Natural killer cell (primary cell): ENCODE measurements at regions not wholly inside any gene's neighbourhood (a gene's known extent, or its start where the extent isn't known, plus 50 kb on each side); places are given as distances from the start of the nearest gene placed in this dataset.

Experiments used
- ATAC-seq, 3 donors: fragments of 150-1000 bp in 2 of 3; fragments of 200-7000 bp in 1 of 3; cut with Tn5 transposase; 1 replicate in 1 of 3; 2 replicates in 2 of 3; pipeline ENCODE4 v1.10.0; 2021; ENCODE audit warnings: mild to moderate bottlenecking in 2 of 3, moderate library complexity in 2 of 3
- DNase-seq, 2 donors: peaks; one replicate each; pipeline versions ENCODE4 v3.0.0 to v3.0.0-alpha.2; 2013 to 2021; ENCODE audit warnings: mixed read lengths in 1 of 2
- H3K27ac ChIP-seq: one replicate; pipeline ENCODE4 v1.5.1; 2013; ENCODE audit warnings: mild to moderate bottlenecking, low read length
- H3K27me3 ChIP-seq: one replicate; pipeline ENCODE4 v1.6.1; 2013; ENCODE audit warnings: low read length; ENCODE audit not compliant: control insufficient read depth, insufficient read depth
- H3K36me3 ChIP-seq: one replicate; pipeline ENCODE4 v1.6.1; 2013; ENCODE audit warnings: low read length; ENCODE audit not compliant: control insufficient read depth, insufficient read depth
- H3K4me1 ChIP-seq: one replicate; pipeline ENCODE4 v1.6.1; 2013; ENCODE audit warnings: low read length; ENCODE audit not compliant: control insufficient read depth, insufficient read depth
- H3K4me3 ChIP-seq: one replicate; pipeline ENCODE4 v1.5.1; 2013; ENCODE audit warnings: low read length
- H3K9me3 ChIP-seq: one replicate; pipeline ENCODE4 v1.6.1; 2013; ENCODE audit warnings: low read length; ENCODE audit not compliant: control insufficient read depth, insufficient read depth
- H3K27ac Mint-ChIP-seq, 2 donors: one replicate each; pipeline ENCODE4 v1.8.0; 2022; ENCODE audit warnings: mild to moderate bottlenecking in 2 of 2, mixed read lengths in 2 of 2, moderate library complexity in 1 of 2
- H3K27me3 Mint-ChIP-seq, 2 donors: one replicate each; pipeline ENCODE4 v1.8.0; 2022; ENCODE audit warnings: low read depth in 2 of 2, mixed read lengths in 2 of 2
- H3K36me3 Mint-ChIP-seq: one replicate; pipeline ENCODE4 v1.8.0; 2022; ENCODE audit warnings: mixed read lengths
- H3K4me1 Mint-ChIP-seq, 2 donors: one replicate each; pipeline ENCODE4 v1.8.0; 2022; ENCODE audit warnings: mixed read lengths in 2 of 2
- H3K4me3 Mint-ChIP-seq: one replicate; pipeline ENCODE4 v1.8.0; 2022; ENCODE audit warnings: mild to moderate bottlenecking, moderate library complexity, mixed read lengths
- H3K9me3 Mint-ChIP-seq, 2 donors: one replicate each; pipeline ENCODE4 v1.8.0; 2022; ENCODE audit warnings: mixed read lengths in 2 of 2
- WGBS: methylation state at CpG from one replicate; pipeline ENCODE4 v1.1.7; 2013; ENCODE audit warnings: missing lambda C conversion rate; ENCODE audit not compliant: insufficient coverage; 5-methylcytosine and 5-hydroxymethylcytosine counted together
- intact Hi-C: fragments of 100-400 bp; cut with micrococcal nuclease; formaldehyde crosslinking; loops from one replicate; pipeline ENCODE4 v1.14.2; 2022
- TF ChIP-seq, protein P1 (sequence below): fragments of 200-600 bp; IDR thresholded peaks from one replicate; pipeline ENCODE4 v1.8.0; 2022; ENCODE audit warnings: antibody characterized with exemption

DNA sequence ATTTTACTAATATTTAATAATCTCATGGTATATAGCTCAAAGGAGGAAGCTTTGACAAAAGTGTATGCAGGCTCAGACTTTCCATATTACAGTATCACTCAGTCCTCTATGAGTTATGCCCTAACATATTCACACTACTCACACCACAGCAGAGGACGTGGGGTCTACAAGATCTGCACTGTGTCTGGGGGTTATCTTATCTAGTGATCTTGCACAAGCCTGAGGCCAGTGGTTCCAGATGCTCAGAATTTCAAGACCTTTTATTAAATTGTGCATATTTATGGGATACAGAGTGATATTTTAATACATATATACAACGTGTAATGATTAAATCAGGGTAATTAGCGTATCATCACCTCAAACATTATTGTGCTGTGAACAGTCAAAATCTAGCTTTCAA, 933.1 kb downstream of the SQOR start:
- Histone ChIP-seq H3K27me3 (no peaks in the 10 kb centered on the region), H3K27ac (no peak overlapping the region), H3K4me1 (no peaks in the 10 kb centered on the region), H3K4me3 (no peak overlapping the region), H3K36me3 (no peaks in the 10 kb centered on the region), H3K9me3 (peaks cover 8% of the 10 kb centered on the region)
- DNase-seq = no peak
- no CpG with 5 or more reads among the region's 3 CpGs for WGBS
- no peak overlapping the region for H3K4me3 Mint-ChIP-seq
- TF ChIP-seq, protein P1, sequence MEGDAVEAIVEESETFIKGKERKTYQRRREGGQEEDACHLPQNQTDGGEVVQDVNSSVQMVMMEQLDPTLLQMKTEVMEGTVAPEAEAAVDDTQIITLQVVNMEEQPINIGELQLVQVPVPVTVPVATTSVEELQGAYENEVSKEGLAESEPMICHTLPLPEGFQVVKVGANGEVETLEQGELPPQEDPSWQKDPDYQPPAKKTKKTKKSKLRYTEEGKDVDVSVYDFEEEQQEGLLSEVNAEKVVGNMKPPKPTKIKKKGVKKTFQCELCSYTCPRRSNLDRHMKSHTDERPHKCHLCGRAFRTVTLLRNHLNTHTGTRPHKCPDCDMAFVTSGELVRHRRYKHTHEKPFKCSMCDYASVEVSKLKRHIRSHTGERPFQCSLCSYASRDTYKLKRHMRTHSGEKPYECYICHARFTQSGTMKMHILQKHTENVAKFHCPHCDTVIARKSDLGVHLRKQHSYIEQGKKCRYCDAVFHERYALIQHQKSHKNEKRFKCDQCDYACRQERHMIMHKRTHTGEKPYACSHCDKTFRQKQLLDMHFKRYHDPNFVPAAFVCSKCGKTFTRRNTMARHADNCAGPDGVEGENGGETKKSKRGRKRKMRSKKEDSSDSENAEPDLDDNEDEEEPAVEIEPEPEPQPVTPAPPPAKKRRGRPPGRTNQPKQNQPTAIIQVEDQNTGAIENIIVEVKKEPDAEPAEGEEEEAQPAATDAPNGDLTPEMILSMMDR = no peak
- no peaks in the 10 kb centered on the region for H3K27me3 Mint-ChIP-seq
- H3K27ac Mint-ChIP-seq = no peak overlapping the region
- intact Hi-C loops = no loop called here
- ATAC-seq = no peak
- no peaks in the 10 kb centered on the region for H3K36me3 Mint-ChIP-seq
- H3K4me1 Mint-ChIP-seq = no peaks in the 10 kb centered on the region
- peaks cover 9 to 10% of the 10 kb centered on the region in 2 donors for H3K9me3 Mint-ChIP-seq

DNA sequence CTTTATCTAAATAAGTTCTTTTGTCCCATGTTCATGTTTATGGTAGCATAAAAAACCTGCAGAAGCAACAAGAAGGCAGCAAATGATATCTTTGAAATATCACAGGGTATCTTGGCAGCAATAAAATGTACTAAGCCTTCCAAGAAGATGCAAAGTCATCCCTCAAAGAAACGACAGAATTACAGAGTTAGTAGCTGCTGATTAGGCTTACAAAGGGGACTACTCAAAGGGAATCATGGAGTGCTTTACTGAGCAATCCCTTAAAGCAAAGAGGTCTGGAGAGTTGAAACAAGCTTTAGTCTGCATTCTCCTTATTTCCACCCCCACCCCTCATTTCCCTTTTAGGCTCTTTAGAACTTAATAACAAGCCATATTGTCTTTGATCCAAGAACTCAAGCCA, 935.0 kb downstream of the SQOR start:
- intact Hi-C loops = no loop called here
- Histone ChIP-seq H3K27ac (no peak overlapping the region), H3K4me3 (no peak overlapping the region), H3K27me3 (no peaks in the 10 kb centered on the region), H3K4me1 (no peaks in the 10 kb centered on the region), H3K9me3 (peaks cover 8% of the 10 kb centered on the region), H3K36me3 (no peaks in the 10 kb centered on the region)
- Mint-ChIP-seq H3K4me3 (no peak overlapping the region), H3K9me3 (peaks cover 8 to 11% of the 10 kb centered on the region in 2 donors), H3K27ac (no peak overlapping the region), H3K36me3 (peaks cover 3% of the 10 kb centered on the region), H3K4me1 (no peaks in the 10 kb centered on the region), H3K27me3 (no peaks in the 10 kb centered on the region)
- ATAC-seq (no peak), DNase-seq (no peak)
- TF ChIP-seq, protein P1 = no peak
- WGBS = 43% methylated on average over 1 of the region's 1 CpG

DNA sequence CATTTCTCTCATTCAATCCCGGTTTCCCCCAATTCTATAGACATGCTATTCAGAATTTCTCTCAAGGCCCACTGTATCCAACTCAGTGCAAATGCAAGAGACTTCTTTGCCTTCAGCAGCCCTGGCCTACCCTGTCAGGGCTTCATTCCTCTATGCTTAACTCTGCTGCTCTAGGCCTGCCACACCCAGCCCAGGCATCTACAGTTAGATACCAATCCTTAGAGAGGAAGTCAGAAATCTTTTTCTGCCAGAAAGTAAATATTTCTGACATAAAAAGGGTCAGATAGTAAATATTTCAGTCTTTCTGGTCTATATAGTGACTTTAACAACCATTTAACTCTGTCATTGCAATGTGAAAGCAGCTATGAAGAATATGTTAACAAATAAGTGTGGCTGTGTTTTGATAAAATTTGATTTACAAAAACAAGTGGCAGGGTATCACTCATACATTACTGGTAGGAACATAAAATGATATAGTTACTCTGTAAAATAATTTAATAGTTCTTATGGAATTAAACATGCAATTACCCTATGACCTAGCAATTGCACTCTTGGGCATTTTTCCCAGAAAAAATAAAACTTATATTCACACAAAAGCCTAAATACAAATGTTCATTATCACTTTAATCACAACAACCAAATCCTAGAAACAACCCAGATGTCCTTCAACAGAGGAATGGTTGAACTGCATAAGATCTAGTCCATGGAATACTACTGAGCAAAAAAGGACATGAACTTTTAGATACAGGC, 942.0 kb downstream of the SQOR start:
- Histone ChIP-seq H3K9me3 (peaks cover 4% of the 10 kb centered on the region), H3K4me3 (no peak overlapping the region), H3K4me1 (no peaks in the 10 kb centered on the region), H3K36me3 (no peaks in the 10 kb centered on the region), H3K27ac (no peak overlapping the region), H3K27me3 (no peaks in the 10 kb centered on the region)
- DNase-seq (no peak), ATAC-seq (no peak)
- Mint-ChIP-seq H3K36me3 (peaks cover 6% of the 10 kb centered on the region), H3K4me1 (no peaks in the 10 kb centered on the region), H3K9me3 (peaks cover 23 to 28% of the 10 kb centered on the region in 2 donors), H3K4me3 (no peak overlapping the region), H3K27me3 (no peaks in the 10 kb centered on the region), H3K27ac (no peak overlapping the region)
- WGBS = 56% methylated on average over 1 of the region's 1 CpG
- intact Hi-C loops = no loop called here
- TF ChIP-seq, protein P1 = no peak

DNA sequence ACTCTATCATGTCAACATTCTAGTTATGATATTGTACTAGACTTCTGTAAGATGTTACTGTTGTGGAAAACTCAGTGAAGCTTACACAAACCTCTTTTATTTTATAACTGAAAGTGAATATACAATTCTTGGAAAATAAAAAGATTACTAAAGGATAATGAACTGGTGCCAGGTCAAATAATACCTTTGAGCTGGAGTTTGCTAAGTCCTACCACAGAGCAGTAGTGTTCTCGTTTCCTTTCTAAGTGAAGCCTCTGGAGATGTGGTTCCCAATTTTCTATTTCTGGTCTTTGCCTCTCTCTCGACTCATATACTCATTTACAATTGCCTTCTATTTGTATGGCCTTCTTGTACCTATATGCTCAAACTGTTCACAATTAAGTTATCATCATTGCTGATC, 942.9 kb downstream of the SQOR start:
- ATAC-seq (no peak), DNase-seq (no peak)
- intact Hi-C loops = no loop called here
- H3K36me3 Mint-ChIP-seq = peaks cover 6% of the 10 kb centered on the region
- Histone ChIP-seq H3K4me3 (no peak overlapping the region), H3K36me3 (no peaks in the 10 kb centered on the region), H3K4me1 (no peaks in the 10 kb centered on the region), H3K9me3 (peaks cover 4% of the 10 kb centered on the region), H3K27ac (no peak overlapping the region), H3K27me3 (no peaks in the 10 kb centered on the region)
- H3K4me1 Mint-ChIP-seq = no peaks in the 10 kb centered on the region
- H3K27ac Mint-ChIP-seq = no peak overlapping the region
- 76% methylated on average over 2 of the region's 2 CpGs for WGBS
- peaks cover 23 to 25% of the 10 kb centered on the region in 2 donors for H3K9me3 Mint-ChIP-seq
- H3K4me3 Mint-ChIP-seq = no peak overlapping the region
- H3K27me3 Mint-ChIP-seq = no peaks in the 10 kb centered on the region
- TF ChIP-seq, protein P1 = no peak
